ENCODE measurements at regions not wholly inside any gene's neighbourhood (a gene's known extent, or its start where the extent isn't known, plus 50 kb on each side); places are given as distances from the start of the nearest gene placed in this dataset.

DNA sequence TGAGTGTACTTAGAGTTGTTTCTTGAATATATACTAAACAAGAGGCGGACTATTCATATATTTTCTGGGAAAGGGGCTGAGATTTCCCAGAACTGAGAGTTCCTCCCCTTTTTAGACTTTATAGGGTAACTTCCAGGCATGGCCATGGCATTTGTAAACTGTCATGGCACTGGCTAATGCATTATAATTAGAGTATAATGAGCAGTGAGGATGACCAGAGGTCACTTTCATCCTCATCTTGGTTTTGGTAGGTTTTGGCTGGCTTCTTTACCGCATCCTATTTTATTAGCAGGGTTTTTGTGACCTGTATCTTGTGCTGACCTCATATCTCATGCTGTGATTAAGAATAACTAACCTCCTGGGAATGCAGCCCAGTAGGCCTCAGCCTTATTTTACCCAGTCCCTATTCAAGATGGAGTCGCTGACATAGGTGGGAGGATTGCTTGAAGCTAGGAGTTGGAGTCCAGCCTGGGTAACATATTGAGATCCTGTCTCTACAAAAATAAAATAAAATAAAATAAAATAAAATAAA lies 91.4 kb downstream of the MOBP start:
- H3K9me3 Mint-ChIP-seq (ENCODE audit: low read depth, unreplicated experiment) = peaks cover 3% of the 10 kb centered on the region
- CTCF ChIA-PET = interaction anchor here (0.6 kb wide), 1 partner anchor 286 kb away, joined by 3 read pairs; no protein-coding TSS in a partner anchor
- no peaks in the 10 kb centered on the region for H3K36me3 Mint-ChIP-seq (ENCODE audit: insufficient read depth, unreplicated experiment)
- DNase-seq = no peak
- H3K4me1 Mint-ChIP-seq (ENCODE audit: low read depth, unreplicated experiment) = no peaks in the 10 kb centered on the region
- no peak overlapping the region for H3K4me3 Mint-ChIP-seq (ENCODE audit: low read depth, unreplicated experiment)
- TF ChIP-seq, protein P1, sequence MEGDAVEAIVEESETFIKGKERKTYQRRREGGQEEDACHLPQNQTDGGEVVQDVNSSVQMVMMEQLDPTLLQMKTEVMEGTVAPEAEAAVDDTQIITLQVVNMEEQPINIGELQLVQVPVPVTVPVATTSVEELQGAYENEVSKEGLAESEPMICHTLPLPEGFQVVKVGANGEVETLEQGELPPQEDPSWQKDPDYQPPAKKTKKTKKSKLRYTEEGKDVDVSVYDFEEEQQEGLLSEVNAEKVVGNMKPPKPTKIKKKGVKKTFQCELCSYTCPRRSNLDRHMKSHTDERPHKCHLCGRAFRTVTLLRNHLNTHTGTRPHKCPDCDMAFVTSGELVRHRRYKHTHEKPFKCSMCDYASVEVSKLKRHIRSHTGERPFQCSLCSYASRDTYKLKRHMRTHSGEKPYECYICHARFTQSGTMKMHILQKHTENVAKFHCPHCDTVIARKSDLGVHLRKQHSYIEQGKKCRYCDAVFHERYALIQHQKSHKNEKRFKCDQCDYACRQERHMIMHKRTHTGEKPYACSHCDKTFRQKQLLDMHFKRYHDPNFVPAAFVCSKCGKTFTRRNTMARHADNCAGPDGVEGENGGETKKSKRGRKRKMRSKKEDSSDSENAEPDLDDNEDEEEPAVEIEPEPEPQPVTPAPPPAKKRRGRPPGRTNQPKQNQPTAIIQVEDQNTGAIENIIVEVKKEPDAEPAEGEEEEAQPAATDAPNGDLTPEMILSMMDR (IDR thresholded peaks at IDR 0.05; ENCODE audit: unreplicated experiment) = no peak
- no TSS peak for BruUV-seq (replicated peaks)
- no peak overlapping the region for H3K27ac Mint-ChIP-seq (ENCODE audit: unreplicated experiment)
- intact Hi-C loops (cut with micrococcal nuclease; ENCODE audit: unreplicated experiment) = no loop called here
- H3K27me3 Mint-ChIP-seq (ENCODE audit: unreplicated experiment) = no peaks in the 10 kb centered on the region

DNA sequence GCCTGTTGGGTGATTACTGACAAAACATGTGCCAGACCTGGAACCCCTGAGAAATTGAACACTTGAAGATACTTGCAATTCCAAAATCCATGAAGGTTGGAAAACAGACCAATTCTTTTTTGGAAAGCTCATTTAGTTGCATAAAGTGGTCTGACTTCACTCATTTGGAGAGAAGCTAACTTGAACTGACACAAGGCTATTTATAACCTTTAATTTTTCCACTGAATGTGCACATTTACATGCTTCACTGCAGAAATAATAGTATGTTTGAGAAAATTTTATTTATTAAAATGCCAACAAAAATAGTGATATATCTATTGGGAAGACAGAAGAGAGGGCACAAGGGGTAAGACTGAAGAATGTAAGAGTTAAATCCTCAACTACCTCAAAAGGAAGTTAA lies 92.1 kb downstream of the MOBP start:
- intact Hi-C loops (cut with micrococcal nuclease; ENCODE audit: unreplicated experiment) = no loop called here
- Mint-ChIP-seq H3K36me3 (ENCODE audit: insufficient read depth, unreplicated experiment) (no peaks in the 10 kb centered on the region), H3K27me3 (ENCODE audit: unreplicated experiment) (no peaks in the 10 kb centered on the region), H3K4me3 (ENCODE audit: low read depth, unreplicated experiment) (no peak overlapping the region), H3K27ac (ENCODE audit: unreplicated experiment) (no peak overlapping the region), H3K4me1 (ENCODE audit: low read depth, unreplicated experiment) (no peaks in the 10 kb centered on the region), H3K9me3 (ENCODE audit: low read depth, unreplicated experiment) (no peaks in the 10 kb centered on the region)
- TF ChIP-seq, protein P1 (IDR thresholded peaks at IDR 0.05; ENCODE audit: unreplicated experiment) = no peak
- CTCF ChIA-PET = interaction anchor here (0.6 kb wide), 1 partner anchor 285 kb away, joined by 3 read pairs; no protein-coding TSS in a partner anchor
- no TSS peak for BruUV-seq (replicated peaks)
- DNase-seq = no peak

DNA sequence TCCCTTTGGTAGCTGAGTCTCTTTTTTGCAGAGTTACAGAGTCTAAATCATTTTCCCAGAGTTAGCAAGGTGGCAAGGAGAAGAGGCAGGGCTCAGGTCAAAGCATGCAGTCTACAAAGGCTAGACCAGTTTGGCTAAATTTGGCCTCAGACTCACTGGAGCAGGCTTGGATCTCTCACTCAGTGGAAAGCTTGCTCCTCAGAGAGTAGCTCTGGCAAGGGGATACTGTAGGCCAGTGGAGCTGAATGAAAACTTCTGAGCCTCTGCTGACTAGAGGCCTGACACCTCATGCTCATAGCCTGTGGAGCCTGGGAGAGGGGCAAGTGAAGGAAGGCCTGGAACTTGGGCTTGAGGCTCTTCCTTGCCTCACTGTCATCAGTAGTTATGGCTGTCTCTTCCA lies 101.0 kb downstream of the MOBP start:
- H3K27me3 Mint-ChIP-seq (ENCODE audit: unreplicated experiment) = peaks cover 28% of the 10 kb centered on the region
- no peak for DNase-seq
- TF ChIP-seq, protein P1 (IDR thresholded peaks at IDR 0.05; ENCODE audit: unreplicated experiment) = no peak
- no peak overlapping the region for H3K4me3 Mint-ChIP-seq (ENCODE audit: low read depth, unreplicated experiment)
- no TSS peak for BruUV-seq (replicated peaks)
- intact Hi-C loops (cut with micrococcal nuclease; ENCODE audit: unreplicated experiment) = no loop called here
- no peaks in the 10 kb centered on the region for H3K36me3 Mint-ChIP-seq (ENCODE audit: insufficient read depth, unreplicated experiment)
- no peaks in the 10 kb centered on the region for H3K4me1 Mint-ChIP-seq (ENCODE audit: low read depth, unreplicated experiment)
- CTCF ChIA-PET = interaction anchor here (0.7 kb wide), 1 partner anchor 720 kb away, joined by 3 read pairs; no protein-coding TSS in a partner anchor
- H3K27ac Mint-ChIP-seq (ENCODE audit: unreplicated experiment) = no peak overlapping the region
- peaks cover 2% of the 10 kb centered on the region for H3K9me3 Mint-ChIP-seq (ENCODE audit: low read depth, unreplicated experiment)

DNA sequence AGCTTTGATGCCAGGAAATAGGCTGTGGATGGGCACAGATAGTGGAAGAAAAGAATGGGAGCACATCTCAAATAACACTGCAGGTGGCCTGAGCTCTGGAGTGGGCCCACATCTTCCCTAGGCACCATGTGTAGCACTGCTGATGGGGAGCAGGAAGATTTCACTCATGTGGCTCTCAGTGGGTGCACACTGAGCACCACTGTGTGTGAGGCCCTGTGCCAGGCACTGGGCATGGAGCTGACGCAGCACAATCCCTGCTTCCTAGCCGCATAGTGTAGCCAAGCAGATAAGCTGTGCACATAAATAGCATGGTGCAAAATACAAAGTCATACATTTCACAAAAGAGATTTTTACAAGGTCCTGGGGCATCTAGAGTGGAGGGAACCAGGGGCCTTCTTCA lies 101.6 kb downstream of the MOBP start:
- CTCF ChIA-PET = no interaction called here
- no TSS peak for BruUV-seq (replicated peaks)
- peaks cover 2% of the 10 kb centered on the region for H3K9me3 Mint-ChIP-seq (ENCODE audit: low read depth, unreplicated experiment)

More for the DNA sequence above, 101.6 kb downstream of the MOBP start:
- TF ChIP-seq, protein P1 (IDR thresholded peaks at IDR 0.05; ENCODE audit: unreplicated experiment) = no peak
- no peaks in the 10 kb centered on the region for H3K36me3 Mint-ChIP-seq (ENCODE audit: insufficient read depth, unreplicated experiment)
- no peak overlapping the region for H3K4me3 Mint-ChIP-seq (ENCODE audit: low read depth, unreplicated experiment)
- no peaks in the 10 kb centered on the region for H3K4me1 Mint-ChIP-seq (ENCODE audit: low read depth, unreplicated experiment)
- intact Hi-C loops (cut with micrococcal nuclease; ENCODE audit: unreplicated experiment) = no loop called here
- no peak overlapping the region for H3K27ac Mint-ChIP-seq (ENCODE audit: unreplicated experiment)
- no peak for DNase-seq
- H3K27me3 Mint-ChIP-seq (ENCODE audit: unreplicated experiment) = peaks cover 28% of the 10 kb centered on the region

Data from Calu3 (cell line).